A673 (cell line): ENCODE measurements at regions not wholly inside any gene's neighbourhood (a gene's known extent, or its start where the extent isn't known, plus 50 kb on each side); places are given as distances from the start of the nearest gene placed in this dataset.

ENCODE experiments used
- EZH2 ChIP-seq: fragments of 200-600 bp; sonication (generic); IDR thresholded peaks from 2 replicates; pipeline ENCODE4 v1.6.1; 2017; ENCODE audit warnings: borderline replicate concordance, low read depth, mild to moderate bottlenecking, mixed read lengths, antibody characterized with exemption, low read length; ENCODE audit not compliant: poor library complexity, severe bottlenecking
- TF ChIP-seq, protein P1 (sequence below): fragments of 300-800, 200-600 bp; sonication (generic); conservative IDR thresholded peaks from 2 replicates; pipeline ENCODE4 v1.5.1; 2017; ENCODE audit warnings: low read depth, mild to moderate bottlenecking, antibody characterized with exemption, low read length, moderate library complexity, mixed read lengths

- TF ChIP-seq, protein P1, sequence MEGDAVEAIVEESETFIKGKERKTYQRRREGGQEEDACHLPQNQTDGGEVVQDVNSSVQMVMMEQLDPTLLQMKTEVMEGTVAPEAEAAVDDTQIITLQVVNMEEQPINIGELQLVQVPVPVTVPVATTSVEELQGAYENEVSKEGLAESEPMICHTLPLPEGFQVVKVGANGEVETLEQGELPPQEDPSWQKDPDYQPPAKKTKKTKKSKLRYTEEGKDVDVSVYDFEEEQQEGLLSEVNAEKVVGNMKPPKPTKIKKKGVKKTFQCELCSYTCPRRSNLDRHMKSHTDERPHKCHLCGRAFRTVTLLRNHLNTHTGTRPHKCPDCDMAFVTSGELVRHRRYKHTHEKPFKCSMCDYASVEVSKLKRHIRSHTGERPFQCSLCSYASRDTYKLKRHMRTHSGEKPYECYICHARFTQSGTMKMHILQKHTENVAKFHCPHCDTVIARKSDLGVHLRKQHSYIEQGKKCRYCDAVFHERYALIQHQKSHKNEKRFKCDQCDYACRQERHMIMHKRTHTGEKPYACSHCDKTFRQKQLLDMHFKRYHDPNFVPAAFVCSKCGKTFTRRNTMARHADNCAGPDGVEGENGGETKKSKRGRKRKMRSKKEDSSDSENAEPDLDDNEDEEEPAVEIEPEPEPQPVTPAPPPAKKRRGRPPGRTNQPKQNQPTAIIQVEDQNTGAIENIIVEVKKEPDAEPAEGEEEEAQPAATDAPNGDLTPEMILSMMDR, result no peak
- no peak for TF ChIP-seq EZH2
These were observed 194.0 kb downstream of the NDUFA10 start for GRCh38 chr2:239831001-239831731.
